Tibial nerve (tissue), 4 donors: ENCODE measurements at regions not wholly inside any gene's neighbourhood (a gene's known extent, or its start where the extent isn't known, plus 50 kb on each side); places are given as distances from the start of the nearest gene placed in this dataset.

Experiments used
- DNase-seq, 2 donors: peaks; one replicate each; pipeline ENCODE4 v3.0.0-alpha.2; 2019; ENCODE audit warnings: low spot score in 2 of 2
- H3K27ac ChIP-seq, 4 donors: fragments of 200-600 bp; sonication (generic) in 3 of 4; one replicate each; pipeline ENCODE4 v1.5.1; 2017 to 2019; ENCODE audit warnings: mild to moderate bottlenecking in 1 of 4
- H3K27me3 ChIP-seq, 2 donors: fragments of 200-600 bp; sonication (generic) in 1 of 2; one replicate each; pipeline versions ENCODE4 v1.5.1 to v1.6.0; 2017 to 2019
- H3K36me3 ChIP-seq, 3 donors: fragments of 200-600 bp; sonication (generic); one replicate each; pipeline ENCODE4 v1.5.1; 2018 to 2019
- H3K4me1 ChIP-seq, 4 donors: fragments of 200-600 bp; sonication (generic) in 3 of 4; one replicate each; pipeline ENCODE4 v1.5.1; 2017 to 2019
- H3K4me3 ChIP-seq, 4 donors: fragments of 200-600 bp; sonication (generic) in 3 of 4; one replicate each; pipeline ENCODE4 v1.5.1; 2017 to 2019; ENCODE audit warnings: mild to moderate bottlenecking in 1 of 4, moderate library complexity in 1 of 4
- H3K9me3 ChIP-seq, 4 donors: fragments of 200-600 bp; sonication (generic) in 3 of 4; one replicate each; pipeline ENCODE4 v1.5.1; 2017 to 2019
- CTCF ChIP-seq, 5 experiments: fragments of 200-600 bp in 3 of 5; fragments of 450-650 bp in 2 of 5; sonication (generic) in 3 of 5; IDR thresholded peaks; one replicate each; pipeline ENCODE4 v1.5.1; 2016 to 2019; ENCODE audit warnings: antibody characterized with exemption in 5 of 5, mild to moderate bottlenecking in 3 of 5, moderate library complexity in 2 of 5
- EP300 ChIP-seq, 2 donors: sonication (generic); formaldehyde crosslinking; IDR thresholded peaks; one replicate each; pipeline ENCODE4 v1.6.1; 2017; ENCODE audit warnings: antibody characterized with exemption in 2 of 2, mild to moderate bottlenecking in 1 of 2
- POLR2A ChIP-seq, 2 donors: fragments of 450-650 bp; IDR thresholded peaks; one replicate each; pipeline ENCODE4 v1.6.1; 2017; ENCODE audit warnings: antibody characterized with exemption in 2 of 2, mild to moderate bottlenecking in 2 of 2, moderate library complexity in 2 of 2
- WGBS, 2 donors: methylation state at CpG; one replicate each; pipeline ENCODE4 v1.1.5; 2018; 5-methylcytosine and 5-hydroxymethylcytosine counted together

- Histone ChIP-seq H3K4me1 (peaks cover 0 to 19% (median 0%) of the 10 kb centered on the region in 4 donors), H3K9me3 (no peaks in the 10 kb centered on the region), H3K4me3 (no peak overlapping the region), H3K27me3 (no peaks in the 10 kb centered on the region), H3K27ac (no peak overlapping the region), H3K36me3 (no peaks in the 10 kb centered on the region)
- no peak for DNase-seq
- WGBS, 2 donors, result 68 to 69% methylated on average over 2 of the region's 2 CpGs
- no peak for TF ChIP-seq EP300 (IDR thresholded peaks at IDR 0.05)
- no peak for TF ChIP-seq POLR2A (IDR thresholded peaks at IDR 0.05)
- TF ChIP-seq CTCF (IDR thresholded peaks at IDR 0.05), result no peak
These were observed 244.5 kb upstream of the POU2AF2 start for GRCh38 chr11:111001081-111001430.

DNA sequence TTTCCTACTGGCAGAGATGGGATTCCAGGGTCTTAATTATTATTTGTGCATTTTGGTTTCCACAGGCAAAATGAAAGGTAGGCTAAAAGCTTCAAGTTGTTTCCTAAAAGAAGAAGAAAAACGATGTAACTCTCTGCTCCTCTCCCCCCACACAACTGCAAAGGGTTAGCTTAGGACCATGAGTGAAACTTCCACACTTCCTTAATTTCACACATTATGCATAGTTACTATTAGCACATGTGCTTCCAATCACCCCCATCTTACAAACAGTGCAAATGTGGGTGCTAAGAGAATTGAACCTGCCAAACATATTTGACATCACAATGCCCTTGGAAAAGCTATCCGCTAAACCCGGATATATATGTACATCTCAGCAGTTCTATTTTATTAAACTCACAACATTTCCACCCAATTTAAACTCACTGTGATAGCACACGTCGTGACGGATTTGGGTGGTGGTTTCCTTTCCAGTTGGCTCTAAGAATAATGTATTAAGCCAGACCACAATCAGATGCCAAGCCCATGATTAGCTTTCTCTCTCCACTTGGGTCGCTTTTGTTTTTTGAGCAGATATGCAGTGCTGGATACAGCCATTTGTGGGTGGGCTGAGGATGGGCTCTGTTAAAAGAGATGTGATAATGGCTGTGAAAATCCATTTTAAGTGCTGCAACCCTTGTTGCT is 245.0 kb upstream of the POU2AF2 start:
- 59 to 78% methylated on average over 7 of the region's 7 CpGs for WGBS, 2 donors
- no peak for TF ChIP-seq EP300 (IDR thresholded peaks at IDR 0.05)
- TF ChIP-seq CTCF (IDR thresholded peaks at IDR 0.05), result no peak
- no peak for TF ChIP-seq POLR2A (IDR thresholded peaks at IDR 0.05)
- Histone ChIP-seq H3K9me3 (no peaks in the 10 kb centered on the region), H3K4me1 (peaks cover 0 to 19% (median 0%) of the 10 kb centered on the region in 4 donors), H3K27ac (no peak overlapping the region), H3K27me3 (no peaks in the 10 kb centered on the region), H3K36me3 (no peaks in the 10 kb centered on the region), H3K4me3 (no peak overlapping the region)
- no peak for DNase-seq

- Histone ChIP-seq H3K4me3 (no peak overlapping the region), H3K4me1 (peaks cover 0 to 32% (median 0%) of the 10 kb centered on the region in 4 donors), H3K27ac (peak overlapping the region in 1 of 4 donors; percentile 13), H3K36me3 (no peaks in the 10 kb centered on the region), H3K27me3 (no peaks in the 10 kb centered on the region), H3K9me3 (no peaks in the 10 kb centered on the region)
- TF ChIP-seq CTCF (IDR thresholded peaks at IDR 0.05), result no peak
- no peak for DNase-seq
- WGBS, 2 donors, result 76 to 77% methylated on average over 1 of the region's 1 CpG
These were observed 253.0 kb upstream of the POU2AF2 start for GRCh38 chr11:110992481-110992880.

GRCh38 chr11:110991661-110992355 is 253.7 kb upstream of the POU2AF2 start:
- H3K4me3 ChIP-seq, result no peak overlapping the region
- 41% methylated on average over 4 of the region's 4 CpGs for WGBS, 2 donors
- peaks cover 0 to 32% (median 0%) of the 10 kb centered on the region in 4 donors for H3K4me1 ChIP-seq
- peak; percentile 36 to 58 for DNase-seq
- H3K36me3 ChIP-seq, result no peaks in the 10 kb centered on the region
- peak overlapping the region in 1 of 4 donors; percentile 43 for H3K27ac ChIP-seq
- H3K27me3 ChIP-seq, result no peaks in the 10 kb centered on the region
- TF ChIP-seq EP300 (IDR thresholded peaks at IDR 0.05) (peak in 1 of 2 donors; percentile 77), POLR2A (IDR thresholded peaks at IDR 0.05) (no peak), CTCF (IDR thresholded peaks at IDR 0.05) (no peak)
- H3K9me3 ChIP-seq, result no peaks in the 10 kb centered on the region

DNA sequence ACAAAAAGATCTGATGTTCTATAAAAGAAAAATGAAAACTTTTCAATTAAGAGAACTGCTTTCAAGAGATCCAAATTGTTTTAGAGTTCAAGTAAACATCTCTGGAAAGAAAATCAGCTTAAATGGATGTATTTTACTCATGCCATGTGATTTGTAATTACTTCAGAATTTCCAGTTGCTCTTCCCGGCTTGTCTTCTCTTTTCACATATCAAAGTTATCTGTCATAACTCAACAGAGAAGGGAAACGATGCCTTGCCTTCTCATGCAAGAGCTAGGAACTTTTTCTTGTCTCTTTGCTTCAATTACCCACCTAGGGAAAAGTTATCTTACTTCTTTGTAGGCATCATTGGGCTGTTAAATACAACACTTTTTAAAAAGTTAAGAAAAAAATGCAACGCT is 255.2 kb upstream of the POU2AF2 start:
- WGBS, 2 donors, result 51 to 64% methylated on average over 3 of the region's 3 CpGs
- Histone ChIP-seq H3K27me3 (no peaks in the 10 kb centered on the region), H3K4me1 (peaks cover 0 to 39% (median 2%) of the 10 kb centered on the region in 4 donors), H3K9me3 (no peaks in the 10 kb centered on the region), H3K27ac (no peak overlapping the region), H3K4me3 (no peak overlapping the region), H3K36me3 (no peaks in the 10 kb centered on the region)
- TF ChIP-seq EP300 (IDR thresholded peaks at IDR 0.05) (no peak), CTCF (IDR thresholded peaks at IDR 0.05) (no peak), POLR2A (IDR thresholded peaks at IDR 0.05) (no peak)
- no peak for DNase-seq
